ENCODE measurements at regions not wholly inside any gene's neighbourhood (a gene's known extent, or its start where the extent isn't known, plus 50 kb on each side); places are given as distances from the start of the nearest gene placed in this dataset.

- no peak for DNase-seq (ENCODE audit: low read depth, low spot score)
- Histone ChIP-seq H3K4me1 (ENCODE audit: control insufficient read depth, insufficient read depth, low read length) (no peaks in the 10 kb centered on the region), H3K9me3 (ENCODE audit: control insufficient read depth, insufficient read depth, low read depth, low read length) (no peaks in the 10 kb centered on the region), H3K27ac (ENCODE audit: low read length) (no peak overlapping the region), H3K36me3 (ENCODE audit: control insufficient read depth, insufficient read depth, low read length) (no peaks in the 10 kb centered on the region), H3K27me3 (ENCODE audit: control insufficient read depth, insufficient read depth, low read length) (no peaks in the 10 kb centered on the region), H3K4me3 (ENCODE audit: low read depth in 2 of 2, low read length in 2 of 2) (no peak overlapping the region)
- CTCF ChIA-PET = no interaction called here
- TF ChIP-seq POLR2AphosphoS5 (IDR thresholded peaks at IDR 0.05; ENCODE audit: low read depth, low read length) = no peak
- TF ChIP-seq TCF7L2 (IDR thresholded peaks at IDR 0.05; ENCODE audit: low read depth, low read length) = no peak
- no peak for TF ChIP-seq REST (IDR thresholded peaks at IDR 0.05; ENCODE audit: insufficient read depth in 1 of 2, low read depth in 2 of 2, low read length in 1 of 2)
- TF ChIP-seq CTCF (IDR thresholded peaks at IDR 0.05) = no peak
- TF ChIP-seq SIN3A (IDR thresholded peaks at IDR 0.05; ENCODE audit: borderline replicate concordance, insufficient read depth, low read depth, low read length) = no peak
- in situ Hi-C loops (cut with HindIII; ENCODE audit: low pct_unique_long_range_greater_than_20kb, low sequenced_read_pairs) (no loop called here), intact Hi-C loops (cut with micrococcal nuclease; ENCODE audit: unreplicated experiment) (no loop called here)
- ATAC-seq = no peak
- BruUV-seq (replicated peaks) = no TSS peak
- POLR2A ChIA-PET = no interaction called here
Measured at GRCh38 chr11:134905928-134906327, 493.9 kb upstream of the B3GAT1 start.

- Histone ChIP-seq H3K27ac (ENCODE audit: low read length) (no peak overlapping the region), H3K4me1 (ENCODE audit: control insufficient read depth, insufficient read depth, low read length) (no peaks in the 10 kb centered on the region), H3K4me3 (ENCODE audit: low read depth in 2 of 2, low read length in 2 of 2) (no peak overlapping the region), H3K36me3 (ENCODE audit: control insufficient read depth, insufficient read depth, low read length) (no peaks in the 10 kb centered on the region), H3K9me3 (ENCODE audit: control insufficient read depth, insufficient read depth, low read depth, low read length) (no peaks in the 10 kb centered on the region), H3K27me3 (ENCODE audit: control insufficient read depth, insufficient read depth, low read length) (no peaks in the 10 kb centered on the region)
- DNase-seq (ENCODE audit: low read depth, low spot score) = no peak
- no TSS peak for BruUV-seq (replicated peaks)
- in situ Hi-C loops (cut with HindIII; ENCODE audit: low pct_unique_long_range_greater_than_20kb, low sequenced_read_pairs) (no loop called here), intact Hi-C loops (cut with micrococcal nuclease; ENCODE audit: unreplicated experiment) (no loop called here)
- ChIA-PET CTCF (no interaction called here), POLR2A (no interaction called here)
- TF ChIP-seq REST (IDR thresholded peaks at IDR 0.05; ENCODE audit: insufficient read depth in 1 of 2, low read depth in 2 of 2, low read length in 1 of 2) = no peak
- no peak for ATAC-seq
Measured at GRCh38 chr11:134905517-134905916, 493.5 kb upstream of the B3GAT1 start.

All from Panc1 (cell line).